WI38 (cell line): ENCODE measurements at regions not wholly inside any gene's neighbourhood (a gene's known extent, or its start where the extent isn't known, plus 50 kb on each side); places are given as distances from the start of the nearest gene placed in this dataset.

Experiments
- H3K4me3 ChIP-seq: 2 replicates; pipeline ENCODE4 v1.5.1; 2011; ENCODE audit warnings: low read depth, mild to moderate bottlenecking, control low read depth, low read length
- CTCF ChIP-seq: IDR thresholded peaks from 2 replicates; pipeline ENCODE4 v1.5.1; 2012; ENCODE audit warnings: low read depth, mild to moderate bottlenecking, control low read depth, low read length

- no peak for TF ChIP-seq CTCF
- no peak overlapping the region for H3K4me3 ChIP-seq
These were observed 102.1 kb upstream of the NUDT4 start for GRCh38 chr12:93275589-93275988.

GRCh38 chr12:93279565-93280412 is 97.9 kb upstream of the NUDT4 start:
- H3K4me3 ChIP-seq = no peak overlapping the region
- no peak for TF ChIP-seq CTCF

- no peak overlapping the region for H3K4me3 ChIP-seq
- TF ChIP-seq CTCF = no peak
These were observed 90.6 kb upstream of the NUDT4 start for GRCh38 chr12:93287149-93287548.

GRCh38 chr12:93288626-93289025 is 89.1 kb upstream of the NUDT4 start:
- no peak for TF ChIP-seq CTCF

GRCh38 chr12:93290391-93290790 is 87.3 kb upstream of the NUDT4 start:
- H3K4me3 ChIP-seq = no peak overlapping the region
- TF ChIP-seq CTCF = no peak

More at GRCh38 chr12:93288626-93289025, 89.1 kb upstream of the NUDT4 start:
- H3K4me3 ChIP-seq = no peak overlapping the region

GRCh38 chr12:93292213-93292612 is 85.5 kb upstream of the NUDT4 start:
- H3K4me3 ChIP-seq = no peak overlapping the region
- no peak for TF ChIP-seq CTCF

GRCh38 chr12:93292731-93293566 is 84.8 kb upstream of the NUDT4 start:
- no peak overlapping the region for H3K4me3 ChIP-seq
- no peak for TF ChIP-seq CTCF
